Glomerular visceral epithelial cell (primary cell): ENCODE measurements at regions not wholly inside any gene's neighbourhood (a gene's known extent, or its start where the extent isn't known, plus 50 kb on each side); places are given as distances from the start of the nearest gene placed in this dataset.

Experiments
- DNase-seq: peaks from one replicate; pipeline ENCODE4 v3.0.0-alpha.2; 2016; ENCODE audit errors: extremely low spot score

- no peak for DNase-seq
These were observed 617.7 kb upstream of the C9orf72 start for GRCh38 chr9:28190981-28191380.

GRCh38 chr9:28197653-28198052 lies 624.4 kb upstream of the C9orf72 start:
- no peak for DNase-seq

GRCh38 chr9:28203036-28203435 lies 629.8 kb upstream of the C9orf72 start:
- DNase-seq: no peak

GRCh38 chr9:28206280-28206679 lies 633.0 kb upstream of the C9orf72 start:
- no peak for DNase-seq

GRCh38 chr9:28207657-28208056 lies 634.4 kb upstream of the C9orf72 start:
- no peak for DNase-seq

- DNase-seq: no peak
These were observed 635.8 kb upstream of the C9orf72 start for GRCh38 chr9:28209130-28209529.

GRCh38 chr9:28212979-28213378 lies 639.7 kb upstream of the C9orf72 start:
- DNase-seq: peak; percentile 76

- no peak for DNase-seq
These were observed 642.4 kb upstream of the C9orf72 start for GRCh38 chr9:28215536-28216299.

- peak; percentile 32 for DNase-seq
These were observed 659.4 kb upstream of the C9orf72 start for GRCh38 chr9:28232686-28233085.

GRCh38 chr9:28234133-28234893 lies 661.0 kb upstream of the C9orf72 start:
- DNase-seq: peak; percentile 73

- DNase-seq: peak; percentile 96
These were observed 661.6 kb upstream of the C9orf72 start for GRCh38 chr9:28234894-28235277.

GRCh38 chr9:28249424-28249823 lies 676.1 kb upstream of the C9orf72 start:
- no peak for DNase-seq

GRCh38 chr9:28255174-28255573 lies 681.9 kb upstream of the C9orf72 start:
- no peak for DNase-seq

- DNase-seq: no peak
These were observed 687.0 kb upstream of the C9orf72 start for GRCh38 chr9:28260330-28260729.

- peak; percentile 63 for DNase-seq
These were observed 691.1 kb upstream of the C9orf72 start for GRCh38 chr9:28264368-28264767.

- DNase-seq: peak; percentile 65
These were observed 694.1 kb upstream of the C9orf72 start for GRCh38 chr9:28267351-28267750.

- DNase-seq: no peak
These were observed 696.9 kb upstream of the C9orf72 start for GRCh38 chr9:28270156-28270555.

GRCh38 chr9:28272127-28272526 lies 698.8 kb upstream of the C9orf72 start:
- DNase-seq: no peak

GRCh38 chr9:28287455-28287854 lies 714.2 kb upstream of the C9orf72 start:
- DNase-seq: no peak

GRCh38 chr9:28289746-28290145 lies 716.5 kb upstream of the C9orf72 start:
- peak; percentile 75 for DNase-seq

GRCh38 chr9:28293369-28294090 lies 720.2 kb upstream of the C9orf72 start:
- DNase-seq: peak; percentile 32

- DNase-seq: peak; percentile 18
These were observed 728.0 kb upstream of the C9orf72 start for GRCh38 chr9:28301281-28301680.

- DNase-seq: no peak
These were observed 744.5 kb upstream of the C9orf72 start for GRCh38 chr9:28317745-28318144.
